IPS-NIHi11 (cell line): ENCODE measurements at regions not wholly inside any gene's neighbourhood (a gene's known extent, or its start where the extent isn't known, plus 50 kb on each side); places are given as distances from the start of the nearest gene placed in this dataset.
"Not testable (repeated sequence)": the region's sequence is repeated elsewhere in the genome, so short reads cannot be mapped to it uniquely, and the experiment has no call there.

Experiments used
- DNase-seq: peaks from one replicate; pipeline ENCODE4 v3.0.0; 2012; ENCODE audit warnings: mixed read lengths, low spot score

DNA sequence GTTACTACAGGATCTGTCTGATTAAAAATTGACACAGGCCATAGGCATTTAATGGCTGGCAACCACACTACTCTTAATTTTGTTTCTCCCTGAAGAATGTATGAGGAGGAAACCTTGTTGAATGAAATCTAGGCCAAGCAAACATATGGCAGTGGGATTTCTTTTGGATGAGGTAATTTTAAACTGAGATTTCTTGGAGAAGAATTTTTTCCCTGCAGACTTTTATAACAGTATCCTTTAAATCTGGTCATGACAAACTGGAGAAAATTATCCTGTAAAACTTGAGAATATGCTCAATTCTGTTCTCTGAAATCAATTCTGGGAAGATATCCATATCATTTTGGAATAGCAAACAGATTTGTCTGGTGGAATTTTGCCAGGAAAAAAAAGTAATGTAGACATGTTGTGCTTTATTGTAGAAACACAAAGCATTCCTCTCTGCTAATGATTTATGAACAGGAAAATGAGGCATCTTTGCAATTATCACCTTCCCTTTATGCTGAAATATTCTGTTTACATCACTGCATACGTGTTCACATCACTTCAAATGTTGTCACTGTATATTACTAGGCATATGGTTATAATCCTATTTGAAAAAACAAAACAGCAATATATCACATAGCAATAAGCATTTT, 108.3 kb upstream of the ARSJ start:
- no peak for DNase-seq

DNA sequence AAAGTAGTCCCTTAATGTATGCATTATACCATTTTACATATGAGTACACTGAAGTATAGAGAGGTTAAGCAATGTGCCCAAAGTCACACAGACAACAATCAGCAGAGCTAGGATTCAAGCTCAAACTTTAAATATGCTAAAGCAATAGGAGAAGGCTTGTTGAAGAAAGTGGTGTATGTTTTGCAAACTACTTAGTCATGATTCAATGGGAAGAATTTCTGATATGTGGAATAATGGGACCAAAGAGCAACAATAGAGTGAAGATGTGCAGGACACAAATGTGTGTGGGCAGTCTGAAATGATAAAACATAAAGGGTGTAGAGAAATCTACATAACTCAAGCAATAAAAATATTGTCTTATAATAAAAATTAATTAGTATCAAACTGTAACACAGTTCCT, 109.0 kb upstream of the ARSJ start:
- DNase-seq = no peak

DNA sequence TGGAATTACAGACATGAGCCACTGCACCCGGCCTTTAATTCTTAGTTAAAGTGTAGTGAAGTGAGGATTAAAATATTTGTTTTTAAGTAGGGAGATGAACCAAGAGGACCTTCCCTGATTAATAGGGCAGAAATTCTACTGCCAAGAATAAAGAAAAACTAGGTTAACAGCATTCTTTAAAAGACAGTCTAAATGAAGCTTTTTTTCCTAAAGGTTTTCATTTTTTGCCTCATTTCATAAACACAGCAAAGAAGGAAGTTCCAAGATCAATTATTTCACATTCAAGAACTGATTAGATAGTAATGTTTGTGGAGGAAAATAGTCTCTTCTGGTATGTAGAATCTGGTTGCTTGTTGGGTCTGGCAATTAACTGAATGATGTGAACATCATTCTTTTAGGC, 112.1 kb upstream of the ARSJ start:
- no peak for DNase-seq

DNA sequence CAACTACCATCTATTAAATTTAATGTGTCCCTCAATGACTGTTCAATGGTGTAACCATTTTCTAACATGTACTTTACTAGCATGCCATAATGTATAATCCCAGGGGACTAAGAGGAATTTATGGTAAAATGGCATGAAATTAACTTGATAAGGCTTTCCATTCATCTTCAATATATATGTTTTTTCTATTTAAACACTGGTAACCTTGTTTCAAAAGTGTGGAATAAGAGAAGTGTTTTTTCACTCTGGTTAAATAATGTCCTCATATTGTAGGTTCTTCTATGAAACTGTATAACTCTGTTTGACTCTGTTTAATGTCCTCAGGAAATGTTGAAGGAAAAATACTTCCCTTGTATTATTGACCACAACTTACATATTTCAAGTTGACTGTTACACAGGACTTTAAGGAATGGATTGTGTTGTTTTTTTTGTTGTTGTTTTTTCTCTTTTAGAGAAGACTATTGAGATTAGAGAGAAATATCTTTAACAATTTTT, 113.8 kb upstream of the ARSJ start:
- DNase-seq = no peak

DNA sequence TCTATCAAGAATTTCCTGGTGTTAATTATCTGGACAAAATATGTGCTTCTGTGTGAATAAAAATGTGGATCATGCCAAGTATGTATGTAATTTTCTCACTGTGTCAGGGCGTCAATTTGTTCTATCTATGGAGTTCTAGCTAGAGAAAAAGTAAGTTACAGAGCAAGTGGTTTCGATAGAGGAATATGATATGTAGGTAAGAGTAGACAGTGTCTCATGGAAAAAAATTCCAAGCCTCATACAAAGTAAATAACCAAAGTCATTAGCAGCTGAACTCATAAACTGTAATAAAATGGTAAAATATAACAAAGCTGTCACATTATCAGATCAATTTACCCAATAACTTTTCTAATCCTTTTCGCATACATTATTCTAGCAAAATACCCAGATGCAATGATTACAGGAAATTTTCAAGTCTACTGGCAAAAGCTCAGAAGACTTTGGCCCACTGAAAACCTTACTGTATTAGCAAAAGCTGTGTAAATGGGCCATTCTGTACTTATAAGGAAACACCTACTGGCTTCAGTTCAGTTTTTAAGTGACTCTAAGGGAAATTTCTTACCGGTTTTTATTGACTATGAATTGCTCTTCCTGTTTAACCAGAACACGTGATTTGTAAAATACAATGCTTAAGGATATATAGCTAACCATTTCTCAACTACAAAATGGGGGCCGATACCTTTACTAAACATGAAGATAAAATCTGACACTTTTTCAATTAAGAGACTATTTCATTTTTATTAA, 121.0 kb upstream of the ARSJ start:
- no peak for DNase-seq

DNA sequence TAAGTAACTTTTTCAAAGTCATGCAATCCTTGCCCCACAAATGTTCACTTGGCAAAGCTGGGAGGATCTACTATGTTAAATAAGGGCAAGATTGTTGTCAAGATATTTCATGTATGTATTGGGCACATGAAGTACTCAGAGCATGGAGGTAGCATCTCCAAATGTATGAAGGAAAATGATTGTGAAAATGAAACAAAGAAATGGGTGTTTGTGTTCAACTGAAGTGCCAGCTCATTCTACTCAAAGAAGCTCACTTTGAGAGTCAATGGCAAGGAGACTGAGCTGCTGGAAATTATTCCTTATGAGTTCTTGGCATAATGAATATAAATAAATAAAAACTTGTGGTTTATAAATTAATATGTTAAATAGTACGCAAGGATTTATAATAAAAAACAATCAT, 124.5 kb upstream of the ARSJ start:
- DNase-seq = no peak

DNA sequence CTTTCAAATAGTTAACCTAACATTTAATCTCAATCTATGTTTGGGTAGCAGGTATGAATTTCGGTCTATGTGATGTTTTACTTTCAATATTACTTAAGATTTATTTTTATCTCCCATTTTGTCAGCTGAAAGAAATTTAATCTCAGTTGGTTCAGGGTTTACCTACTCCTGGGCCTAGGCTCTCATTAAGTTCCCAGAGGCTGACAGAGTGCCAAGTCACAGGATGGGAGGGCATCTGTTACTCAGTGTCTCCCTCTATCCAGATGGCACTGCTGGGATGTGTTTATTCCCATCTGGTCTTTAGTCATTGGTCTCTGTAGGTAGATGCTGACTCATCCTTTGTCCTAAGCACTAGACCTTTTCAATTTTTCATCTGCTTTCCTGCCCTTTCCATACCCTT, 129.4 kb upstream of the ARSJ start:
- no peak for DNase-seq

DNA sequence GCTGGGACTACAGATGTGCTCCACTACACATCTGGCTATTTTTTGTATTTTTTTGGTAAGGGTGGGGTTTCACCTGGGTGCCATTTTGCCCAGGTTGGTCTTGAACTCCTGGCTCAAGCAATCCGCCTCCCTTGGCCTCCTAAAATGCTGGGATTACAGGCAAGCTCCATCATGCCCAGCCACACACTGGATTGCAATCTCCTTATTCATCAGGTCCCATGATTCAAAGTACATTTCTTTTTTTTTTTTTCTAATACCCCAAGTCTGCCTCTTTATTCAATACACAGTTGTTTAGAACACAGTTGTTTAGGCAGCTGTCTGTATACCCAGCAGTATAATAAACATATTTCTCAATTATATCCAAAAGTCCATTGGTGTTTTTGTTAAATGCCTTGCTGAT, 130.3 kb upstream of the ARSJ start:
- DNase-seq = no peak

DNA sequence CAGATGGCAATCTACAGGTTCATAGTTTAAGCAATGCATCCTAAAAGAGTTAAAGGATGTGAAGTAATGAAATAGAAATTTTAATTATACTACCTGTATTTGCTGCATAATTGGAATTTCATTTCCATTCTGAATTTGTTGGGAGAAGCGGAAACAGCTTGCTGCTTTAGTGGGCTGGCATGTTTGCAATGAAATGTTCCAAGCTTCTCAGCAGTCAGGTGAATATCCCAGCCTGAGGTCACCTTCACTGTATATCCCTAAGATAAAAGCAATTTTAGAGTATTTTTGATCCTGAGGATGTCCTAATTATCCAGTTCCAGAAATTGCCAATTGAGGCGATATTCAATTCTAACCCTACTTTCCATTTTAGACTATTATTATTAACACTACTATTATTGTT, 136.1 kb upstream of the ARSJ start:
- DNase-seq = no peak

DNA sequence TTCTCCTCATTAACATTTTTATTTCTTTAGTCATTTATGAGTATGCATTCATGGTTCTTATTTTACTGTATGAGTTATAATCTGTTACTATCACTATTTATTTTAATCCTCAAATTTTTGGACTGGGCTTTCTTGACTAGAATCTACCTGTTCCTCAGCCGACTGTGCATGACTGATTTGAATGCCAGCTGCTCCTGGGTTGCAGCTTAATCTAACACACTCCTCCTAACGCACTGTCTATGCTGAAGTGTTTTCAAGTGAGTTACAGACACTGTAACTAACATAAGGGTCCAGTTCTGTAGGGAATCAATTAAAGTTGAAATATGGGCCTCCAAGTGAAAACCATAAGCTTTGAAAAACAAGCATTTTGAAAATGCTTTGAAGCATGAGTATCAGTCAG, 137.4 kb upstream of the ARSJ start:
- DNase-seq = no peak

DNA sequence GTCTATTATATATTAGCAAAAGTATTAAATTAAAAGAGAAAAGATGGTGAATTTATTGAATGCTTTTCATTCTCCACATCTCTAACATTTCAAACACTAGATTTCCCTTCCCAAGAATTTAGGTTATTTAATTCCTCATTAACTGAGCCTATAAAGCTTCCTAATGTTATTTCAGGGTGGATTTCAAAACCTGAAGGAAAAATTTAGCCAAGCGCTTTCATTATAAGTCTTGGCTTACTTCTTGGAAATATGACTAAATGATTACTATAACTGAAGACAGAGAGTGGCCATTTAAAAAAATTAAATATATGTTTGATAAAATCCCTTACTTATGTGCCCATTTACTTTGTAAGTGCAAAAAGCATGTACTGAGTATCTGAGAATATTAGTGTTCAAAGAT, 141.8 kb upstream of the ARSJ start:
- no peak for DNase-seq

DNA sequence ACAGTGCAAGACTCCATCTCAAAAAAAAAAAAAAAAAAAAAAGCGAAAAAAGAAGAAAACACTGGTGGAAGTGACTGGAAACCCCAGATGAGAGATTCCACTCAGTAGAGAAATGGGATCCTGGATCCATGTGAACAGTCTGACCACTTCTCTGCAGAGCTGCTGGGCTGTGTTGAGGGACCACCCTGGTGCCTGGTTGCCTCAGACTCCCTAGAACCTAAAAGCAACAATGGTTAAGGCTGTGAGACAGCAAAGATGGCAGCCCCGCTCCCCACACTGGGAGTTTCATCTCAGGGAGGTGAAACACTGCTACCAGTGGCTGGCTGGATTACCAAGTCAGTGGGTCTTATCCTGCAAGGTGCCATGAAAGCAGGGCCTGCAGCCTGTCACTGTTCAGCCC, 152.8 kb upstream of the ARSJ start:
- DNase-seq = no peak

DNA sequence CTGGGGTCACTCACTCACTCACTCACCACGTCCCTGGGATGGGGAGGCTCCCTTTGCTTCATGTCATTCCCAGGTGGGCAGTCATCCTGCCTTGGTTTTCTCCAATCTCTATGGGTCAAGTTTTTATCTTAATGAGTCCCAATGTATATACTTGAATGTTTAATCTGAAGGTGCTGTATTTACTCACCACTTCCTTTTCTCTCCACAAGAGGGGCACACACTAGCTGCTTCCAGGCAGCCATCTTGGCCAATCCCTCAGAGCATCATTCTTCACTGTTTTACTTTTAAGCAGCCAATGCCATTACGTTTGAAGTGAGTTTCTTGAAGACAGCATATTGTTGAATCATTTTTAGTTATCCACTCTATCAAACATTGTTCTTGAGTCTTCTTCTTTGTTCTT, 153.4 kb upstream of the ARSJ start:
- no peak for DNase-seq

DNA sequence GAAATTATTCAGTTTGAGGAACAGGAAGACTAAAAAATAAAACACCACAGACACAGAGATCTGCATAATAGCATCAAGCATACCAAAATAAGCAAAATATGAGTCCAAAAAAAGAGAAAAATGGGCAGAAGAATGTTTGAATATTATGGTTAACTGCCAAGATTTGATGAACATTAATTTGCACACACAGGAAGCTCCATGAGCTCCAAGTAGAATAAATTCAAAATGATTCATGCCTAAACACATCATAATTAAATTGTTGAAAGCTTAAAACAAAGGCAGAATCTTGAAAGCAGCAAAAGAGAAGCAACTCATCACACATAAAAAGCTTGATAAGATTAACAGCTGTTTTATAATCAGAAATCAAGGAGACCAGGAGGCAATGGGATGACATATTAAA, 156.6 kb upstream of the ARSJ start:
- DNase-seq = no peak

DNA sequence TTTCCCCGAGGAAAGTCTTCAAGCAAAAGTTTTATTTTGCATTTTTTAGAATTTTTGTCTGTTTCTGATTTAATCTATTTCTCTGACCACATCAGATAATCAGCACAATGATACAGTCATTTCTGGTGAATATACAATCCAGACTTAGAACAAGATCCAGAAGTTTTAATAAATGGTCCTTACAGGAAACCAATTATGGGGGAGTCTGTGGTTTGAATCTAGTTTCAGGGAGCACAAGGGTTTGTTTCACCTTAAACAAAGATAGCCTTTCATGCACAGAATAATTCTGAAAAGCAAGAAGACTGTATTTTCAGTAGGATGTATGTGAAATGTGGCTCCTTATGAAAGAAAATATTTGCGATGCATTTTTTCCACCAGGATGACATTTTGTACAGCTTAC, 158.5 kb upstream of the ARSJ start:
- DNase-seq = no peak

DNA sequence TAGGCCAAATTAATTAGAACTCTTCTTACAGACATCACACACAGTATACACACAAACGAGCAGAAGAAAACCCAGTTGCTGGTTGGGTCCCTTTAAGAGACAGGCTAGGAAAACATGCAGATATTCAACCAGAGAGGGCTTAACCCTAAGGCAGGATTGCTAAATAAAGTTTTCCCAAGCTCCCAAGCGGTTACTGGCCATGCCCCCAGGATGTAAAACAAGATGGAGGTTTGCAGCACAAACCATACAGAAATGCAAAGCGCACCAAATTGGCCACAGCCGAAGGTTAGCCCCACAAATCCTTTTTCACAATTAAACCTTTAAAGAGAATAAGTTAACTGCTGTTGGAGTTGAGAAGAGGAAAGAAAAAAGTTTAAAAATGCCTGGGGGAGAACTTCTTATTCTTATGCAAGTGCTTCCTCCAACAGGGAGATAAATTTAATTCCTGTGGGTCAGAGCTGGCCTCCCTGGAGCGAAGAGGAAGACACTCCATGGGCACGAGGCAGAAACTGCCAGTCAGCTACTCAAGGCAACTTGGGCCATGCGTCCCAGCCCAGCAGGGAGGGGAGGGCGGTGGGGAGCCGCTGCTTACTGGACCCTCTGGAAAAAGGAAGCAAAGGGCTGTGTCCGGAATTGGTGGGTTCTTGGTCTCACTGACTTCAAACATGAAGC, 167.6 kb upstream of the ARSJ start:
- DNase-seq = no peak

DNA sequence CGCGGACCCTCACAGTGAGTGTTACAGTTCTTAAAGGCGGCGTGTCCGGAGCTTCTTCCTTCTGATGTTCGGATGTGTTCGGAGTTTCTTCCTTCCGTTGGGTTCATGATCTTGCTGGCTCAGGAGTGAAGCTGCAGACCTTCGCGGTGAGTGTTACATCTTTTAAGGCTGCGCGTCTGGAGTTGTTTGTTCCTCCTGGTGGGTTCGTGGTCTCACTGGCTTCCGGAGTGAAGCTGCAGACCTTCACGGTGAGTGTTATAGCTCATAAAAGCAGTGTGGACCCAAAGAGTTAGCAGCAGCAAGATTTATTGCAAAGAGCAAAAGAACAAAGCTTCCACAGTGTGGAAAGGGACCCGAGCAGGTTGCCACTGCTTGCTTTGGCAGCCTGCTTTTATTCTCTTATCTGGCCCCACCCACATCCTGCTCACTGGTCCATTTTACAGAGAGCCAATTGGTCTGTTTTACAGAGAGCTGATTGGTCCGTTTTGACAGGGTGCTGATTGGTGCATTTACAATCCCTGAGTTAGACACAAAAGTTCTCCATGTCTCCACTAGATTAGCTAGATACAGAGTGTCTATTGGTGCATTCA, 168.3 kb upstream of the ARSJ start:
- DNase-seq = not testable (repeated sequence)

DNA sequence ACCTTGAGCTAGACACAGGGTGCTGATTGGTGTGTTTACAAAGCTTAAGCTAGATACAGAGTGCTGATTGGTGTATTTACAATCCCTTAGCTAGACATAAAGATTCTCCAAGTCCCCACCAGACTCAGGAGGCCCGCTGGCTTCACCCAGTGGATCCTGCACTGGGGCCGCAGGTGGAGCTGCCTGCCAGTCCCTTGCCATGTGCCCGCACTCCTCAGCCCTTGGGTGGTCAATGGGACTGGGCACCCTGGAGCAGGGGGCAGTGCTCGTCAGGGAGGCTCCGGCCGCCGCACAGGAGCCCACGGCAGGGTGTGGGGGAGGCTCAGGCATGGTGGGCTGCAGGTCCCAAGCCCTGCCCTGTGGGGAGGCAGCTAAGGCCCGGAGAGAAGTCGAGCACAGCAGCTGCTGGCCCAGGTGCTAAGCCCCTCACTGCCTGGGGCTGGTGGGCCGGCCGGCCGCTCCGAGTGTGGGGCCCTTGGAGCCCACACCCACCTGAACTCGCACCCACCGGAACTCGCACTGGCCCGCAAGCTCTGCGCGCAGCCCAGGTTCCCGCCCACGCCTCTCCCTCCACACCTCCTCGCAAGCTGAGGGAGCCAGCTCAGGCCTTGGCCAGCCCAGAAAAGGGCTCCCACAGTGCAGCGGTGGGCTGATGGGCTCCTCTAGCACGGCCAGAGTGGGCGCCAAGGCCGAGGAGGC, 169.1 kb upstream of the ARSJ start:
- DNase-seq = not testable (repeated sequence)

DNA sequence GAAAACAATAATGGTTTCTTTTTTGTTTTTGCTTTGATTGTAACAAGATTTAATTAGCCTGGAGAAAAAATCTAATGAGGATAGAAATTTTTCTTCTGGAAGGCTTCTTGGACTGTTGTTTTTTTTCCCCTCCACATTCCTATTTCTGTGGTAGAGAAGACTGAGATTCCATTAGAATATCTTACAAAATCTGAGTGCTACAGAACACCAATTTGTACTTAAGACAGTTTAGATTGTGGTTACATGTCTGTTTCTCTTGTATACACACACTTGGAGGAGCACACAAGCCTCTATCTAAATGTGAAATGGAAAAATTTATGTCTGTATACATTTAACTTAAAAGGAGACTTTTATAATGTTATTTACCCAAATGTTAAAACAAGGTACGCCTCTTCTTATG, 176.9 kb upstream of the ARSJ start:
- DNase-seq = no peak

DNA sequence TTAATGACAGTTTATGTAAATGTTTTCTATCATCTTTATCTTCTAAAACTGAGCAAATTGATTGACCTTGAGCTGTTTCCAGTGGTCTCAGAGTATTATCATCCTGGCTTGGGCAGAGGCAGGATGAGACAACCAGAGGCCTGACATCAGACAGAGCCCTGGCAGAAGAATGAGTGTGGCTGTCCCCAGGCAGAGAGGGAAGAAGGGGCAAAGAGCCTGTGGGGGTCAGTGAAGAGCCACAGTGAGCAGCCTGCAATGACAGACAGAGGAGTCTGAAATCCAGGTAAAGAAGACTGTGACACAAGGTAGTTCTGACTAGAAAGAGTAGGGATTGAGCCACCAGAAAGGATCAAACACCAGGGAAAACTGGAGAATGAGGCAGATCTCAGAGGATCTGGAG, 182.4 kb upstream of the ARSJ start:
- DNase-seq = no peak

DNA sequence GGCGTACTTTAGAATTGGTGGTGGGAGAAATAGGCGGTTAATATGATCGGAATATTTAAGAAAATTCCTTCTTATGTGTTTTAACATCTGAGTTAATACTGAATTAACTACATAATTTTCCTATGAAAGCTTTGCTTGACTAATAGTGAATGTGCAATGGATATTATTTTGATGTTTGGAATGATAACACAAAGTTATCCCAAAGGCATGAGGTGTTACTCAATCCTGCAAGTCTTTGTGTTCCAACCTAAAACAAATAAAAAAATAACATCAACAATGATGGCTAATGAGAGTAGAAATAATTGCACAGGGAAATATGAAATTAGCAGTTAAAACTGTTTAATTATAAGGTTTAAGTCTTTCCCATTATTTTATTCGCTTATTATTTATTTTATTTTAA, 183.6 kb upstream of the ARSJ start:
- no peak for DNase-seq

DNA sequence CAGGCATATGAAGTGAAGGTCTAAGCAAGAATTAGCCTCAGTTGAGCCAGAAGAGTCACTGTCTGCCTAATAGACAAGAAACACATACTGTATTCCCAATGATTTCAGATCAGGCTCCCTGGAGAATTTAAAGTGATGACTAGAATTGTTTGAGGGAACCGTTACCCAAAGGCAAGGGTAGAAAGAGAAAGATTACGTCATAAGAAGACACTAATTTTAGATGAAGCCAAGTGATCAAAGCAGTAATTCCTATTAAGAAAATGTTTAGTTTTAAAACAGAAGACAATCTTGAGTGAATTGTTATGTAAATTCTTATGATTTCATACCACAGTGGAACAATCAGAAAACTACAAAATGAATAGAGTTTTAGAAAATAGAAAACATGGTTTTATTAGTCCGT, 194.5 kb upstream of the ARSJ start:
- no peak for DNase-seq
